Left ventricle myocardium inferior (tissue), 1 donor: ENCODE measurements at regions not wholly inside any gene's neighbourhood (a gene's known extent, or its start where the extent isn't known, plus 50 kb on each side); places are given as distances from the start of the nearest gene placed in this dataset.

Experiments used
- DNase-seq: peaks from one replicate; pipeline ENCODE4 v3.0.0-alpha.2; 2020
- H3K27ac ChIP-seq: fragments of 200-600 bp; replicated peaks from 2 replicates; pipeline ENCODE4 v1.8.0; 2021
- H3K27me3 ChIP-seq: fragments of 200-600 bp; 2 replicates; pipeline ENCODE4 v1.8.0; 2021; ENCODE audit warnings: low read depth
- H3K36me3 ChIP-seq: fragments of 200-600 bp; 2 replicates; pipeline ENCODE4 v1.8.0; 2021
- H3K4me1 ChIP-seq: fragments of 200-600 bp; 2 replicates; pipeline ENCODE4 v1.8.0; 2021
- H3K4me3 ChIP-seq: fragments of 200-600 bp; 2 replicates; pipeline ENCODE4 v1.8.0; 2021; ENCODE audit warnings: mild to moderate bottlenecking, moderate library complexity
- H3K9me3 ChIP-seq: fragments of 200-600 bp; replicated peaks from 2 replicates; pipeline ENCODE4 v1.8.0; 2021
- CTCF ChIP-seq: fragments of 200-600 bp; IDR thresholded peaks from 2 replicates; pipeline ENCODE4 v1.8.0; 2021; ENCODE audit warnings: antibody characterized with exemption, mild to moderate bottlenecking, borderline replicate concordance
- intact Hi-C: fragments of 100-400 bp; cut with micrococcal nuclease; formaldehyde crosslinking; loops from one replicate; pipeline ENCODE4 v1.11.0; 2022
- donor health status: DM: no; HTN: yes; CAD: no; lungs with severe emphysema.

- H3K27me3 ChIP-seq = peaks cover 12% of the 10 kb centered on the region
- no peak overlapping the region for H3K4me3 ChIP-seq
- H3K36me3 ChIP-seq = no peaks in the 10 kb centered on the region
- no peak overlapping the region for H3K27ac ChIP-seq
- no peak for DNase-seq
- H3K9me3 ChIP-seq = no peaks in the 10 kb centered on the region
- H3K4me1 ChIP-seq = no peaks in the 10 kb centered on the region
- intact Hi-C loops = no loop called here
- TF ChIP-seq CTCF = no peak
These were observed 61.9 kb downstream of the RDH14 start for GRCh38 chr2:18498531-18498930.

DNA sequence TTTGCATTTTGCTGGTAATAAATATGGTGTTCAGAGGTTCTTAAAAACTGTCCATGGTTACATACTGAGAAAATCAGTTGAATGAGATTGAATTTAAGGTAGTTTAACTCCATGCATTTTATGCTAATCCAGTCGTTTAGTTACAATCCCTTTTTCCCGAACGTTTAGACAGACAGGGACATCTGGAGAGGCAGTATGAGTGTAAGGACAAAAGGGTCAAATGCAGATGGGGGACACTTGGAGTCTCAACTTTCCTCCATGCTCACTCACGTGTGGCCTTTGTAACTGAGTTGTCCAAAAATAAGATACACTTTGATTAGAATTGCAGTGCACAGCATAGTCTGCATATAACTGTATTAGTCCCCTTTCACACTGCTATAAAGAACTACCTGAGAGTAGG lies 63.9 kb downstream of the RDH14 start:
- Histone ChIP-seq H3K27ac (no peak overlapping the region), H3K4me1 (no peaks in the 10 kb centered on the region), H3K27me3 (peaks cover 12% of the 10 kb centered on the region), H3K9me3 (no peaks in the 10 kb centered on the region), H3K36me3 (no peaks in the 10 kb centered on the region), H3K4me3 (no peak overlapping the region)
- no peak for DNase-seq
- TF ChIP-seq CTCF = no peak
- intact Hi-C loops = no loop called here

- TF ChIP-seq CTCF = no peak
- no peaks in the 10 kb centered on the region for H3K36me3 ChIP-seq
- DNase-seq = no peak
- intact Hi-C loops = no loop called here
- H3K27me3 ChIP-seq = peaks cover 12% of the 10 kb centered on the region
- no peak overlapping the region for H3K27ac ChIP-seq
- no peaks in the 10 kb centered on the region for H3K9me3 ChIP-seq
- H3K4me1 ChIP-seq = no peaks in the 10 kb centered on the region
- no peak overlapping the region for H3K4me3 ChIP-seq
These were observed 65.4 kb downstream of the RDH14 start for GRCh38 chr2:18495058-18495457.

- no peak overlapping the region for H3K27ac ChIP-seq
- no peak for TF ChIP-seq CTCF
- H3K4me1 ChIP-seq = no peaks in the 10 kb centered on the region
- peaks cover 12% of the 10 kb centered on the region for H3K27me3 ChIP-seq
- intact Hi-C loops = no loop called here
- H3K9me3 ChIP-seq = no peaks in the 10 kb centered on the region
- H3K4me3 ChIP-seq = no peak overlapping the region
- no peak for DNase-seq
- no peaks in the 10 kb centered on the region for H3K36me3 ChIP-seq
These were observed 67.7 kb downstream of the RDH14 start for GRCh38 chr2:18492721-18493120.

DNA sequence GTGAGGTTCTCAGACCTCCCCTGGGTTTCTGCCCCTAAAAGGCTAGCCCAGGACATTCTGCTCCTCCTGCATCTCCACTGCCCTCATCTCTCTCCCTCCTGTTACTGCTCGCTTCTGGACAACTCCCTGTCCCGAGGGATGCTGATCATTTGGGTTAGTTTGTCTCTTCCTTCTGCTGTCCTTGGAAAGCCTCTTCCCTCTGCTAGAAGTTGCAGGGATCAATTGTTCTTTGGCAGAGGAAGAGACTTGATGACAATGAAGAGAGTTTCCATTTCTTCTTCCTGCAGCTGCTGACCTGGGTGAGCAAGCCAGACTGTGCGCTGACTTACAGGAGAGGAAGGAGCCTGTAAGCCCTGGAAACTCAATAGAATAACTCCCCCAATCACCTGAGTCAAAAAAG lies 68.9 kb downstream of the RDH14 start:
- no peaks in the 10 kb centered on the region for H3K4me1 ChIP-seq
- no peak for TF ChIP-seq CTCF
- no peak for DNase-seq
- no peak overlapping the region for H3K4me3 ChIP-seq
- no peak overlapping the region for H3K27ac ChIP-seq
- H3K9me3 ChIP-seq = no peaks in the 10 kb centered on the region
- intact Hi-C loops = no loop called here
- H3K36me3 ChIP-seq = no peaks in the 10 kb centered on the region
- H3K27me3 ChIP-seq = peaks cover 12% of the 10 kb centered on the region

DNA sequence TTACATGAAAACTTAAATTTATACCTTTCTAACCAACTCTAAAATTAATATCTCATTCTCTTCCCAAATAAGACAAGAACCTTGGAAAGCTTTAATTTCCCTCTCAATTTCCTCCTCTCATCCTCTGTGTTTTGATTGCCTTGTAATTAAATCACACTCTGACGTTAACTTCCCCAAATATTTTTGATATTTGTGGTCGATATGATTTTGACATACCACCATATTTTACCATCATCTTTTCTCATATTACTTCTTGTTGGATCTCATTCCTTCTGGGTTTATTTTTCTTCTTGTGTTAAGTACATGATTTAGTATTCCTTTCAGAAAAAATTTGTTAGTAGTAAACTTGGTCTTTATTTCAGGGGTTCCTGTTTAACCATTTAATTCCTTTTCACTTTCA lies 69.6 kb downstream of the RDH14 start:
- no peak for DNase-seq
- intact Hi-C loops = no loop called here
- Histone ChIP-seq H3K27ac (no peak overlapping the region), H3K27me3 (peaks cover 12% of the 10 kb centered on the region), H3K9me3 (no peaks in the 10 kb centered on the region), H3K36me3 (no peaks in the 10 kb centered on the region), H3K4me3 (no peak overlapping the region), H3K4me1 (no peaks in the 10 kb centered on the region)
- no peak for TF ChIP-seq CTCF
